ENCODE measurements at regions not wholly inside any gene's neighbourhood (a gene's known extent, or its start where the extent isn't known, plus 50 kb on each side); places are given as distances from the start of the nearest gene placed in this dataset.

GRCh38 chr13:58324161-58324560 is 692.6 kb downstream of the PCDH17 start:
- Histone ChIP-seq H3K56ac (ENCODE audit: insufficient read length, low read depth, low read length) (no peak overlapping the region), H2BK120ac (ENCODE audit: low read depth, low read length, poor library complexity, severe bottlenecking) (no peak overlapping the region), H2AFZ (ENCODE audit: low read length) (no peak overlapping the region), H3K23me2 (ENCODE audit: insufficient read length, low read depth, low read length, poor library complexity, severe bottlenecking) (no peaks in the 10 kb centered on the region), H3K79me1 (ENCODE audit: insufficient read depth, low read depth, low read length, poor library complexity, severe bottlenecking) (no peaks in the 10 kb centered on the region), H2BK12ac (ENCODE audit: insufficient read length, low read depth, low read length) (no peak overlapping the region), H4K20me1 (ENCODE audit: control insufficient read depth, insufficient read depth, insufficient read length) (no peaks in the 10 kb centered on the region), H3K27me3 (ENCODE audit: insufficient read depth, low read length) (no peaks in the 10 kb centered on the region), H3K9me3 (ENCODE audit: control insufficient read depth, low read depth, low read length) (no peaks in the 10 kb centered on the region), H3K4me2 (ENCODE audit: insufficient read depth, insufficient read length, low read length) (no peak overlapping the region), H3T11ph (ENCODE audit: low read length) (no peak overlapping the region), H3K27ac (ENCODE audit: insufficient read length, low read depth, low read length) (no peak overlapping the region), H4K8ac (replicated peaks; ENCODE audit: insufficient read length, low read depth, low read length) (no peak overlapping the region), H3K14ac (ENCODE audit: insufficient read depth, low read length) (no peak overlapping the region), H2BK5ac (ENCODE audit: insufficient read length, low read length) (no peak overlapping the region), H3K23ac (ENCODE audit: insufficient read length, low read depth, low read length) (no peak overlapping the region), H2AK5ac (ENCODE audit: insufficient read length, low read length) (no peak overlapping the region), H2BK15ac (ENCODE audit: low read depth, low read length) (no peak overlapping the region), H2BK20ac (ENCODE audit: low read depth, low read length, poor library complexity, severe bottlenecking) (no peak overlapping the region), H3K79me2 (ENCODE audit: insufficient read depth, low read length) (no peaks in the 10 kb centered on the region), H3K18ac (ENCODE audit: insufficient read length, low read depth, low read length) (no peak overlapping the region), H3K4ac (ENCODE audit: low read depth, low read length) (no peak overlapping the region), H3K4me1 (ENCODE audit: insufficient read depth, low read length) (no peaks in the 10 kb centered on the region), H4K5ac (ENCODE audit: insufficient read length, low read depth, low read length) (no peak overlapping the region), H3K9ac (ENCODE audit: extremely low read depth, insufficient read length, low read length) (no peak overlapping the region), H4K91ac (ENCODE audit: insufficient read length, low read depth, low read length) (no peak overlapping the region)
- Mint-ChIP-seq H3K27me3 (ENCODE audit: low read depth) (no peaks in the 10 kb centered on the region), H3K4me1 (no peaks in the 10 kb centered on the region), H3K36me3 (ENCODE audit: insufficient read depth in 1 of 3, low read depth in 3 of 3) (peaks cover 0 to 1% (median 0%) of the 10 kb centered on the region in 3 experiments; a peak in 1 of 7 replicates), H3K9me3 (no peaks in the 10 kb centered on the region), H3K4me3 (no peak overlapping the region), H3K27ac (no peak overlapping the region)
- no peak for TF ChIP-seq CTCF (conservative IDR thresholded peaks at IDR 0.05)
- DNase-seq, result no peak
